HFF-Myc (cell line): ENCODE measurements at regions not wholly inside any gene's neighbourhood (a gene's known extent, or its start where the extent isn't known, plus 50 kb on each side); places are given as distances from the start of the nearest gene placed in this dataset.
A peak's percentile ranks its signal among the peaks of the same experiment; 100 is the strongest.

Experiments used
- DNase-seq: peaks from one replicate; pipeline ENCODE4 v3.0.0-alpha.2; 2011; ENCODE audit warnings: low read depth; ENCODE audit errors: extremely low read depth
- H3K4me3 ChIP-seq: replicated peaks from 2 replicates; pipeline ENCODE4 v1.5.1; 2011; ENCODE audit warnings: low read depth, mild to moderate bottlenecking, control low read depth, low read length
- TF ChIP-seq, protein P1 (sequence below): IDR thresholded peaks from 2 replicates; pipeline ENCODE4 v1.5.1; 2012; ENCODE audit warnings: mild to moderate bottlenecking, low read depth, low read length, control low read depth; ENCODE audit errors: missing control alignments

GRCh38 chr13:86856991-86857390, 814.2 kb upstream of the SLITRK5 start:
- H3K4me3 ChIP-seq: no peak overlapping the region
- no peak for DNase-seq
- TF ChIP-seq, protein P1, sequence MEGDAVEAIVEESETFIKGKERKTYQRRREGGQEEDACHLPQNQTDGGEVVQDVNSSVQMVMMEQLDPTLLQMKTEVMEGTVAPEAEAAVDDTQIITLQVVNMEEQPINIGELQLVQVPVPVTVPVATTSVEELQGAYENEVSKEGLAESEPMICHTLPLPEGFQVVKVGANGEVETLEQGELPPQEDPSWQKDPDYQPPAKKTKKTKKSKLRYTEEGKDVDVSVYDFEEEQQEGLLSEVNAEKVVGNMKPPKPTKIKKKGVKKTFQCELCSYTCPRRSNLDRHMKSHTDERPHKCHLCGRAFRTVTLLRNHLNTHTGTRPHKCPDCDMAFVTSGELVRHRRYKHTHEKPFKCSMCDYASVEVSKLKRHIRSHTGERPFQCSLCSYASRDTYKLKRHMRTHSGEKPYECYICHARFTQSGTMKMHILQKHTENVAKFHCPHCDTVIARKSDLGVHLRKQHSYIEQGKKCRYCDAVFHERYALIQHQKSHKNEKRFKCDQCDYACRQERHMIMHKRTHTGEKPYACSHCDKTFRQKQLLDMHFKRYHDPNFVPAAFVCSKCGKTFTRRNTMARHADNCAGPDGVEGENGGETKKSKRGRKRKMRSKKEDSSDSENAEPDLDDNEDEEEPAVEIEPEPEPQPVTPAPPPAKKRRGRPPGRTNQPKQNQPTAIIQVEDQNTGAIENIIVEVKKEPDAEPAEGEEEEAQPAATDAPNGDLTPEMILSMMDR: no peak

DNA sequence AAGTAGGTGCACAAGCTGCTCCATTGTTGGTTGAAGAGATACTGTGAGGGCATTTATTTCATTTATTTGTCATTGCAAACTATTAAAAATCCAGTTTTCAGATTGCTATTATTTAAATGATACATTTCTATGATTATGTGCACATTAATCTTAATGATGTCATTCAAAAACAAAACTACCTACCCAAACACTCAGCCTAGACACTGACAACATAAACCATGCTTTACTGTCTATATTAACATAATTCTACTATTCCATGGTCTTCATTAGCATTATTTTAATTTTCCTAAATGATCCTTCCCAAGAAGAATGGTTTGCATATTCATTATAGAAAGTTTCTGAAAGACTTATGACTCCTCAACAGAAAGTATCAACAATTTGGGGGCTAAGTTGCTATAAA, 813.0 kb upstream of the SLITRK5 start:
- no peak overlapping the region for H3K4me3 ChIP-seq
- TF ChIP-seq, protein P1: no peak
- no peak for DNase-seq

DNA sequence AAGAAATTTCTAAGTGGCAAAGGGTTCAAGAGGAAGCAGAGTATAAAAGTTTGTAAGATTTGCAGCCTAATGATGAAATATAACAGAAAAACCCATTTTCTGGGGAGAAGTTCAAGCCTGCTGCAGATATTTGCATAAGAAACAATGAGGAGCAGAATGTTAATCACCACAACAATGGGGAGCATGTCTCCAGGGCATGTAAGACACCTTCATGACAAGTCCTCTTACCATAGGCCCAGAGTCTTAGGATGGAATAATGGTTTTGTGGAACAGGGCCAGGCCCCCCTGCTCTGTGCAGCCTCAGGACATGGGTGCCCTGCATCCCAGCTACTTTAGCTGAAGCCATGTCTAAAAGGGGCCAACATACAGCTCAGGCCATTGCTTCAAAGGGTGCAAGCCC, 809.0 kb upstream of the SLITRK5 start:
- no peak for DNase-seq
- no peak overlapping the region for H3K4me3 ChIP-seq
- TF ChIP-seq, protein P1: no peak

DNA sequence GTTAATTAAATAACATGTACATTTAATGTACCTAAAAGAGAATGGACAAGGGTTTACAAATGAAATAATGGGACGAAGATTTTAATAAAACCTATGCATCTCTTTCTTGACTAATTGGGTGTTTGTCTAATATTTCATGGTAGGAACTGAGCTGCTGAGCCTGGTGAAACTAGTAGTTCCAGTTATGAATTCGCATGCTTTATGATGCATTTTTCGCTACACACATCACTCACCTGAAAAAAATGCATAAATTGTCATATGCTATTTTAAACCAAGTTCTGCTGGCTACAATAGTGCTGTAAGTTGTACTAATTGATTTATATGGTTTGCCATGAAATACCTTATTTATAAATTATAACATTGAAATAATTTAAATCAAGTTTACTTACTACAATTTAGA, 806.8 kb upstream of the SLITRK5 start:
- no peak overlapping the region for H3K4me3 ChIP-seq
- DNase-seq: no peak
- TF ChIP-seq, protein P1: no peak

DNA sequence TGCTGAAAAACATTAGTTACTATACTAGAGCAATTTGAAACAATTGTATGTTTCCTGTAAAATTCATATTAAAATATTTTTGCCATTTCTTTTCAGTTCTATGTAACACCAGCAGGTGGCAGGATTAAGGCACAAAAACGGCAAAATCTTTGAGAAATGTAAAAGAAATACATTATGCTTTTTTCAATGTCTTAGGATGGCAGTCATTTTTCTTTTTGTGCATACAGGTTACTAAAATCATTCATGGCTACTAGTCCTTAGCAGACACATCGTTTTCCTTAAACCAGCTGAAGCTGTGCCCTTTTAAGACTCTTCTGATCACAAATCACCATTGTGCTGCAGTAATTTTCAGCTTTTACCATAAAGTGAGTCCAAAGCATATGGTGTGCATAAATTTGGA, 800.7 kb upstream of the SLITRK5 start:
- H3K4me3 ChIP-seq: no peak overlapping the region
- no peak for DNase-seq
- TF ChIP-seq, protein P1: peak; percentile 34

GRCh38 chr13:86877441-86877840, 793.7 kb upstream of the SLITRK5 start:
- H3K4me3 ChIP-seq: no peak overlapping the region
- TF ChIP-seq, protein P1: no peak
- no peak for DNase-seq

GRCh38 chr13:86878781-86879180, 792.4 kb upstream of the SLITRK5 start:
- no peak for DNase-seq
- no peak overlapping the region for H3K4me3 ChIP-seq
- TF ChIP-seq, protein P1: no peak
